H1 (cell line): ENCODE measurements at regions not wholly inside any gene's neighbourhood (a gene's known extent, or its start where the extent isn't known, plus 50 kb on each side); places are given as distances from the start of the nearest gene placed in this dataset.

ENCODE experiments used
- CTCF ChIA-PET: fragments of 300-600 bp; sonication (Branson Sonifier 250); formaldehyde crosslinking; loops from one replicate; lab custom pipeline; 2021; ENCODE audit not compliant: partially characterized antibody; lab: Charles Lee
- POLR2A ChIA-PET: fragments of 300-600 bp; sonication (Branson Sonifier 250); formaldehyde crosslinking; loops from one replicate; lab custom pipeline; 2021; ENCODE audit warnings: inconsistent platforms; ENCODE audit not compliant: partially characterized antibody; lab: Charles Lee
- DNase-seq, 2 experiments: peaks; one replicate each; pipeline versions ENCODE4 v3.0.0 to v3.0.0-alpha.2; 2010 to 2022; ENCODE audit warnings: low spot score in 2 of 2, low read depth in 1 of 2, mixed read lengths in 1 of 2
- FAIRE-seq: peaks from 2 replicates; lab custom pipeline; 2011; peaks lifted over from hg19 to GRCh38; lab: Jason Lieb, UNC
- H2AFZ ChIP-seq: 2 replicates; pipeline ENCODE4 v1.8.1; 2012; ENCODE audit warnings: low read length, inconsistent platforms
- H2AK5ac ChIP-seq: 2 replicates; pipeline ENCODE4 v1.6.1; 2013; ENCODE audit warnings: low read depth, low read length
- H2BK120ac ChIP-seq: replicated peaks from 2 replicates; pipeline ENCODE3; 2013; ENCODE audit warnings: low read depth, low read length, inconsistent platforms
- H2BK12ac ChIP-seq: 2 replicates; pipeline ENCODE4 v1.6.1; 2013; ENCODE audit warnings: low read depth, low read length
- H2BK15ac ChIP-seq: 2 replicates; pipeline ENCODE4 v1.6.1; 2013; ENCODE audit warnings: low read length
- H2BK20ac ChIP-seq: 2 replicates; pipeline ENCODE4 v1.6.1; 2013; ENCODE audit warnings: low read length
- H2BK5ac ChIP-seq: 2 replicates; pipeline ENCODE4 v1.6.1; 2013; ENCODE audit warnings: low read depth, low read length
- H3K14ac ChIP-seq: 2 replicates; pipeline ENCODE4 v1.6.1; 2013; ENCODE audit warnings: inconsistent platforms; ENCODE audit not compliant: insufficient read length
- H3K18ac ChIP-seq: 2 replicates; pipeline ENCODE4 v1.6.1; 2013; ENCODE audit warnings: low read length; ENCODE audit errors: extremely low read depth
- H3K23ac ChIP-seq: 2 replicates; pipeline ENCODE4 v1.6.1; 2013; ENCODE audit warnings: inconsistent platforms; ENCODE audit not compliant: insufficient read length
- H3K23me2 ChIP-seq: 2 replicates; pipeline ENCODE4 v1.6.1; 2013; ENCODE audit warnings: low read depth, low read length
- H3K27ac ChIP-seq: 2 replicates; pipeline ENCODE4 v1.6.1; 2011; ENCODE audit warnings: low read depth, low read length, inconsistent platforms
- H3K27me3 ChIP-seq, 4 experiments: replicated peaks in 1 of 4; 1 replicate in 1 of 4; 2 replicates in 3 of 4; pipeline versions ENCODE4 v1.6.1 to v1.8.1; 2011 to 2013; ENCODE audit warnings: low read length in 3 of 4, mild to moderate bottlenecking in 3 of 4, inconsistent platforms in 2 of 4, mixed read lengths in 2 of 4, moderate library complexity in 1 of 4; ENCODE audit not compliant: control insufficient read depth in 3 of 4, insufficient read depth in 3 of 4; ENCODE audit errors: extremely low read depth in 1 of 4
- H3K36me3 ChIP-seq, 4 experiments: 2 replicates each; pipeline versions ENCODE4 v1.6.1 to v1.8.1; 2011 to 2013; ENCODE audit warnings: mild to moderate bottlenecking in 4 of 4, low read length in 3 of 4, moderate library complexity in 2 of 4, control low read depth in 1 of 4, inconsistent platforms in 1 of 4; ENCODE audit not compliant: insufficient read depth in 4 of 4, control insufficient read depth in 2 of 4
- H3K4ac ChIP-seq: replicated peaks from 2 replicates; pipeline ENCODE3; 2013; ENCODE audit warnings: low read length, low read depth, mixed read lengths, inconsistent platforms; ENCODE audit not compliant: insufficient read length
- H3K4me1 ChIP-seq, 4 experiments: replicated peaks in 1 of 4; 1 replicate in 1 of 4; 2 replicates in 3 of 4; pipeline versions ENCODE4 v1.6.1 to v1.8.1; 2011 to 2013; ENCODE audit warnings: low read length in 3 of 4, inconsistent platforms in 2 of 4, mixed read lengths in 1 of 4; ENCODE audit not compliant: insufficient read depth in 4 of 4, control insufficient read depth in 3 of 4
- H3K4me2 ChIP-seq, 2 experiments: 2 replicates each; pipeline versions ENCODE4 v1.6.1 to v1.8.1; 2011 to 2013; ENCODE audit warnings: low read depth in 2 of 2, low read length in 2 of 2, control low read depth in 1 of 2, inconsistent platforms in 1 of 2, mild to moderate bottlenecking in 1 of 2; ENCODE audit not compliant: insufficient read depth in 1 of 2
- H3K4me3 ChIP-seq, 4 experiments: fragments of 200-600, 300-600 bp in 1 of 4; sonication (generic), shearing (Covaris generic), sonication (Bioruptor Twin) in 1 of 4; 2 replicates each; pipeline versions ENCODE4 v1.5.1 to v1.8.1; 2011 to 2016; ENCODE audit warnings: low read length in 4 of 4, low read depth in 3 of 4, control low read depth in 2 of 4, inconsistent platforms in 2 of 4, mild to moderate bottlenecking in 2 of 4, mixed read lengths in 1 of 4, moderate library complexity in 1 of 4; ENCODE audit not compliant: insufficient read depth in 2 of 4; ENCODE audit errors: extremely low read depth in 1 of 4
- H3K56ac ChIP-seq: replicated peaks from 2 replicates; pipeline ENCODE3; 2013; ENCODE audit warnings: low read depth, mild to moderate bottlenecking, mixed read lengths, low read length, inconsistent platforms; ENCODE audit not compliant: insufficient read length
- H3K79me1 ChIP-seq: 2 replicates; pipeline ENCODE4 v1.6.1; 2013; ENCODE audit warnings: low read depth, low read length, control low read depth
- H3K79me2 ChIP-seq, 2 experiments: 2 replicates each; pipeline versions ENCODE4 v1.6.1 to v1.8.1; 2012 to 2013; ENCODE audit warnings: low read length in 2 of 2, mild to moderate bottlenecking in 2 of 2, inconsistent platforms in 1 of 2; ENCODE audit not compliant: insufficient read depth in 2 of 2, control insufficient read depth in 1 of 2
- H3K9ac ChIP-seq, 4 experiments: replicated peaks in 1 of 4; 1 replicate in 1 of 4; 2 replicates in 3 of 4; pipeline versions ENCODE4 v1.6.1 to v1.8.1; 2011 to 2013; ENCODE audit warnings: low read depth in 3 of 4, low read length in 3 of 4, control low read depth in 2 of 4, mild to moderate bottlenecking in 2 of 4, moderate library complexity in 2 of 4, inconsistent platforms in 1 of 4; ENCODE audit errors: extremely low read depth in 1 of 4
- H3K9me3 ChIP-seq, 2 experiments: 2 replicates each; pipeline versions ENCODE4 v1.6.1 to v1.8.1; 2012 to 2013; ENCODE audit warnings: mild to moderate bottlenecking in 2 of 2, moderate library complexity in 2 of 2, control low read depth in 1 of 2, inconsistent platforms in 1 of 2, low read depth in 1 of 2, low read length in 1 of 2, mixed read lengths in 1 of 2; ENCODE audit not compliant: insufficient read depth in 2 of 2
- H4K20me1 ChIP-seq, 2 experiments: replicated peaks in 1 of 2; 2 replicates each; pipeline versions ENCODE3 to v1.8.1; 2011 to 2013; ENCODE audit warnings: inconsistent platforms in 2 of 2, low read length in 2 of 2, mild to moderate bottlenecking in 1 of 2; ENCODE audit not compliant: insufficient read depth in 2 of 2, control insufficient read depth in 1 of 2
- H4K5ac ChIP-seq: 2 replicates; pipeline ENCODE4 v1.6.1; 2013; ENCODE audit warnings: low read length, low read depth, mixed read lengths, inconsistent platforms; ENCODE audit not compliant: insufficient read length
- H4K8ac ChIP-seq: 2 replicates; pipeline ENCODE4 v1.8.0; 2013; ENCODE audit warnings: mild to moderate bottlenecking, moderate library complexity, low read length, inconsistent platforms; ENCODE audit not compliant: insufficient read depth; ENCODE audit errors: extremely low read depth
- H4K91ac ChIP-seq: replicated peaks from 2 replicates; pipeline ENCODE3; 2013; ENCODE audit warnings: low read length, mixed read lengths, inconsistent platforms; ENCODE audit not compliant: insufficient read length
- HDAC2 ChIP-seq, 2 experiments: fragments of 300-600 bp in 1 of 2; sonication (generic) in 1 of 2; IDR thresholded peaks; 2 replicates each; pipeline ENCODE4 v1.6.1; 2011 to 2012; ENCODE audit warnings: low read depth in 2 of 2, low read length in 2 of 2, mild to moderate bottlenecking in 2 of 2, moderate library complexity in 2 of 2, borderline replicate concordance in 1 of 2, inconsistent platforms in 1 of 2
- POLR2AphosphoS5 ChIP-seq: IDR thresholded peaks from 2 replicates; pipeline ENCODE4 v1.6.1; 2011; ENCODE audit warnings: low read depth, low read length

- no peak overlapping the region for H3K9ac ChIP-seq
- no peak overlapping the region for H4K91ac ChIP-seq
- DNase-seq (no peak), FAIRE-seq (no peak)
- no peaks in the 10 kb centered on the region for H3K36me3 ChIP-seq
- H2BK15ac ChIP-seq, result no peak overlapping the region
- H3K4ac ChIP-seq, result no peak overlapping the region
- H4K5ac ChIP-seq, result no peak overlapping the region
- no peak overlapping the region for H3K18ac ChIP-seq
- H3K4me1 ChIP-seq, result peaks cover 0 to 5% (median 0%) of the 10 kb centered on the region in 4 experiments; a peak in 2 of 7 replicates
- no peak overlapping the region for H3K56ac ChIP-seq
- H2AFZ ChIP-seq, result no peak overlapping the region
- POLR2A ChIA-PET, result no interaction called here
- no peak overlapping the region for H2BK5ac ChIP-seq
- no peaks in the 10 kb centered on the region for H4K20me1 ChIP-seq
- CTCF ChIA-PET, result interaction anchor here (0.6 to 1.3 kb wide), 2 partner anchors 15 to 371 kb away, joined by 3 to 4 read pairs; no protein-coding TSS in a partner anchor
- H3K79me1 ChIP-seq, result no peaks in the 10 kb centered on the region
- H4K8ac ChIP-seq, result no peak overlapping the region
- H2BK120ac ChIP-seq, result no peak overlapping the region
- no peak overlapping the region for H3K14ac ChIP-seq
- no peaks in the 10 kb centered on the region for H3K23me2 ChIP-seq
- H3K4me2 ChIP-seq, result no peak overlapping the region
- H2BK12ac ChIP-seq, result no peak overlapping the region
- H2BK20ac ChIP-seq, result no peak overlapping the region
- no peaks in the 10 kb centered on the region for H3K9me3 ChIP-seq
- no peak overlapping the region for H3K23ac ChIP-seq
- H3K79me2 ChIP-seq, result no peaks in the 10 kb centered on the region
- no peaks in the 10 kb centered on the region for H3K27me3 ChIP-seq
- no peak overlapping the region for H3K27ac ChIP-seq
- H2AK5ac ChIP-seq, result no peak overlapping the region
- no peak overlapping the region for H3K4me3 ChIP-seq
- TF ChIP-seq HDAC2 (IDR thresholded peaks at IDR 0.05; ENCODE audit: borderline replicate concordance in 1 of 2, low read depth in 2 of 2, low read length in 2 of 2), result no peak
- TF ChIP-seq POLR2AphosphoS5, result no peak
Observed at GRCh38 chr1:82598337-82598736, 797.6 kb downstream of the ADGRL2 start.
